AG04450 (cell line): ENCODE measurements at regions not wholly inside any gene's neighbourhood (a gene's known extent, or its start where the extent isn't known, plus 50 kb on each side); places are given as distances from the start of the nearest gene placed in this dataset.

ENCODE experiments used
- CTCF ChIA-PET: fragments of 300-600, 350-600 bp; formaldehyde crosslinking; extraction: SDS; loops from one replicate; lab custom pipeline; 2022; ENCODE audit warnings: antibody characterized with exemption, inconsistent platforms; lab: Charles Lee
- POLR2A ChIA-PET: fragments of 350-600 bp; formaldehyde crosslinking; extraction: SDS; loops from one replicate; lab custom pipeline; 2021; ENCODE audit warnings: antibody characterized with exemption, inconsistent platforms; lab: Yijun Ruan, JAX
- DNase-seq: peaks from one replicate; pipeline ENCODE4 v3.0.0-alpha.2; 2011; ENCODE audit warnings: low read depth, low spot score
- H3K27ac ChIP-seq: one replicate; pipeline ENCODE4 v1.5.1; 2012; ENCODE audit warnings: low read depth, low read length, control low read depth
- H3K27me3 ChIP-seq: one replicate; pipeline ENCODE4 v1.6.0; 2012; ENCODE audit warnings: low read length; ENCODE audit not compliant: control insufficient read depth, insufficient read depth
- H3K4me3 ChIP-seq: 2 replicates; pipeline ENCODE4 v1.5.1; 2011; ENCODE audit warnings: mild to moderate bottlenecking, low read depth, low read length, control low read depth
- H3K9me3 ChIP-seq: 2 replicates; pipeline ENCODE4 v1.5.1; 2012; ENCODE audit warnings: low read length; ENCODE audit not compliant: control insufficient read depth, insufficient read depth
- CTCF ChIP-seq: IDR thresholded peaks from 2 replicates; pipeline ENCODE4 v1.5.1; 2011; ENCODE audit warnings: low read depth, low read length, control low read depth, inconsistent platforms

GRCh38 chr15:91780387-91780786 is 73.1 kb upstream of the SLCO3A1 start:
- Histone ChIP-seq H3K4me3 (no peak overlapping the region), H3K9me3 (no peaks in the 10 kb centered on the region), H3K27me3 (no peaks in the 10 kb centered on the region), H3K27ac (no peak overlapping the region)
- no peak for TF ChIP-seq CTCF
- CTCF ChIA-PET, result no interaction called here
- POLR2A ChIA-PET, result no interaction called here
- no peak for DNase-seq

- no peak overlapping the region for H3K4me3 ChIP-seq
- no peak overlapping the region for H3K27ac ChIP-seq
- H3K9me3 ChIP-seq, result no peaks in the 10 kb centered on the region
- ChIA-PET CTCF (interaction anchor here (1.0 kb wide), 1 partner anchor 76 kb away, joined by 3 read pairs; no protein-coding TSS in a partner anchor), POLR2A (no interaction called here)
- no peak for TF ChIP-seq CTCF
- no peak for DNase-seq
- H3K27me3 ChIP-seq, result no peaks in the 10 kb centered on the region
These were observed 71.3 kb upstream of the SLCO3A1 start for GRCh38 chr15:91782221-91782620.

- Histone ChIP-seq H3K4me3 (no peak overlapping the region), H3K27me3 (no peaks in the 10 kb centered on the region), H3K9me3 (no peaks in the 10 kb centered on the region), H3K27ac (no peak overlapping the region)
- ChIA-PET POLR2A (no interaction called here), CTCF (no interaction called here)
- no peak for DNase-seq
- TF ChIP-seq CTCF, result no peak
These were observed 70.5 kb upstream of the SLCO3A1 start for GRCh38 chr15:91783008-91783407.

- CTCF ChIA-PET, result no interaction called here
- Histone ChIP-seq H3K27ac (no peak overlapping the region), H3K9me3 (no peaks in the 10 kb centered on the region), H3K4me3 (no peak overlapping the region), H3K27me3 (no peaks in the 10 kb centered on the region)
- POLR2A ChIA-PET, result no interaction called here
- no peak for DNase-seq
- TF ChIP-seq CTCF, result no peak
These were observed 70.1 kb upstream of the SLCO3A1 start for GRCh38 chr15:91783451-91783850.

GRCh38 chr15:91784973-91785709 is 68.4 kb upstream of the SLCO3A1 start:
- POLR2A ChIA-PET, result no interaction called here
- Histone ChIP-seq H3K27ac (no peak overlapping the region), H3K9me3 (no peaks in the 10 kb centered on the region), H3K27me3 (no peaks in the 10 kb centered on the region), H3K4me3 (no peak overlapping the region)
- TF ChIP-seq CTCF, result no peak
- DNase-seq, result no peak
- CTCF ChIA-PET, result no interaction called here
